Activated CD4-positive, alpha-beta T cell treated with anti-CD3 and anti-CD28 coated beads, Interleukin-2, amount 50 U/mL, for 16 hours (primary cell): ENCODE measurements at regions not wholly inside any gene's neighbourhood (a gene's known extent, or its start where the extent isn't known, plus 50 kb on each side); places are given as distances from the start of the nearest gene placed in this dataset.
A peak's percentile ranks its signal among the peaks of the same experiment; 100 is the strongest.

ENCODE experiments used
- DNase-seq: peaks from one replicate; pipeline ENCODE4 v3.0.0-alpha.2; 2020

DNA sequence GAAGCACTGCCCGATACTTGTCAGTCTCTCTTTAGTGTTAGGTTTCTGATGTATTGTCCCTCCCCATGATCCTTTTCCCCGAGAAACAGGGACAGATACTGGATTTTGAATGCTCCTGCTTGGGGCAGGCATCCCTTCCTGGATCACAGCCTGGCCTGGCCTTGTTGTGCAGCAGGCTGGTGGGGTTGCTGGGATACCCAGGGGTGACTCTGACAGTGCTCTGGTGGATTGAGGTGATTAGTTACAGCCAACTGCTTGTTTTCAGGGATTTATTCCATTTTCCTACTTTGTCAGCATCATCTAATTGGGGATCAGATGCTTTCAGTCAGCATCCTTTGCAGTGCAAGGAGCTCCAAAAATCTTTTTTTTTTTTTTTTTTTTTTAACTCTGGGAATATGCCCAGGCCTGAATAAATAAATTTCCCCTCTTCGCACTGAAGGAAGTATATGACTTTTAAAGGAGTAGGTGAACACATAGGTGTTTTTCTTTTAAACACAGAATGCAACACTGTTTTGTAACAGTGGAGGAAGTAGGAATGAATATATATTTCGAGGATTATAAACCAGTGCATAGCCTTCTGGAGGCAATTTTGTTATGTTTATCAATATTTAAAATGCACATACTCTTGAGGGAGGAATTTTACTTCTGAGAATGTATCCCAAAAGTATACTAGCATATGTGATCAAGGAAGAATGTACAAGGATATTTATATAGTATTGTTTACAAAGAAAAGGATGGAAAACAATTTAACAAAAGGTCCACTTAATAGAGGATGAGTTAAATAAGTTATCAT, 127.3 kb upstream of the ELL2 start:
- DNase-seq: no peak

DNA sequence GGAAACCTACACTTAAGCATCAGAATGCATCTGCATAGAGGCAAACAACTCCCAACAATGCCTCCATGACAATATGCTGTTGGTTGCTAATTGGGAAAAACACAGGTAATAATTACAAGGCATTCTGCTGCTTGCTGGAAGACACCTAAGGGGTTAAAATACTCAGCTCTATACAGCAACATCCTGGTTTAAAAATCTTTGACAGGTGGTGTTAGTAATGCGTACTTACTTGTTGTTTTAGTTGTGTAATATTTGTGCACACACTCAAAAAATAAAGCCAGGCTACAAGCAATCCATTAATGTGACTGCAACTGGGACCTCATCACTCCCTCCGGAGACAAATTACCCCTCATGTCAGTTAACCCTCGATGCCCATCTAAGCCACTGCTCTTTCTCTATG, 126.3 kb upstream of the ELL2 start:
- DNase-seq: no peak

DNA sequence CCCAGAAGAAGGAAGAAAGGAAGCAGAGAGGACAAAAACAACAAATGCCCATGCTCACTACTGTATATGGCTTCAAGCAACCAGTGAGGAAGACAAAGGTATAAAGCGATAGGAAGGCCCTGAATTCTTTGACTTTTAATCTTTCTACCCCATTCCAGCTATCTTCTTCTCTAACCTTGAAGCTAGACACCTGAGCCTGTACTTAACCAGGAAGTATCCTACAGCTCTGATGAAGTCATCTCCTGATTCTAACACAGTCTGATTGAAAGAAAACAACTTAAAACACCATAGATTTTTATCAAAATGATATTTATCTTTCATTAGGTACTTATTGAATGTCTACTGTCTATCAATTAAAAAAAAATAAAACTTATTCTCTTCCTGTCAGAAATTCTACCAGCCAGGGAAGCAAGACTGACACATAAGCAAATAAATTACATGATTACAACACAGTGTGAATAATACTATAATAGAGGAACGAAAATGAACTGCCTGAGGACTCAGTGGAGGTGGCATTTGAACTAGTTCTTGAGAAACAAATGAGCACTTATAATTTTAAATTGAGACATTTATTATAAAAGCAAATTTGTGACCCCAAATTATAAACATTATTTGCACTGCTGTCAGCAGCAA, 123.3 kb upstream of the ELL2 start:
- no peak for DNase-seq

DNA sequence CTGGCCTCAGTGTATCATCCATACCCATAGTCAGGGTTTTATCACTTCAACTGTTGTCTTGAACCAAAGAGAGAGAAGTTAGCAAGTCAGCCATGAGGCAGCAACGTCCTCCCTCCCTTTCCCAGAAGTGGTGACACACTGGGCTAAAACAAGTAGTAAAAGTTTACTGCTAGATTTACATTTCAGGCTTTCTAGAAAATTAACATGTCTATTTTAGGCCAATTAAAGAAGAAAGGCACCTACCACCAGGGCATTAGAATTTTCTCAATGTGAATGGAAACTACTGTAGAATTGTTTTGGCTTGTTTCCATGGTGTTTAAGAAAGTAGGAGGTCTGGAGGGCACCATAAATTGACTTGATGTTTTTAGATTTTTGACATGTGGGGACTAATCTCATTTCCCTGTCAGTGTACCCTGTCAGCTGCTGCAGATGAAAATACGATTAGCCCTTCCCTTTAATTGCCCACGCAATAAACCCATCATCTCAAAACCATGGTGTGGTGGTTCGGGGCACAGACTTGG, 121.8 kb upstream of the ELL2 start:
- DNase-seq: peak; percentile 37

DNA sequence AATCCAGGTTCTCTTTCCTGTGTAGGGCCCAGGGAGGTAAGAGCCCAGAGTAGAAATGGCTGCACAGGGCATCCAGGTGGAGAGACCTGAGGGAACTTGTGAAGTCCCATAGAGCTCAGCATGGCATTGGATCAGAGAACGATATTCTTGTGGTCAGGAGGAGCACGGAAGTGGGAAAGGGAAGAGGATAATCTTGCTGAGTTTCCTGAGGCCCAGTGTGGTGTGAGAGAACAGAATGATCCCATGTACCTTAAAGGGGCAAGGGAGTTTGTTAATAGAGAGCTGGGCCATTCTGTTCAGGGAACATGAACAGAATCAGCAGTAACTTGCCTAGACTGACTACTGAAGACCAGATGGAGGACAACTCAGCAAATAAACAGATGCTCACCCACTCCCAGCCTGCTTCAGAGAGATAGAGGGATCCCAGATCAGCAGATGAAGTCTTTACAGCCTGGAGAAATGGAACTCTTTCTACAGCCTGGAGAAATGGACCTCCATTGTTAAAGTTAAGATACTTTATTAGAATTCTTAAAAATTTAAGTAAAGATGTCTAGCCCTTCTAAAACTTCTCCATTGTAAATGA, 119.7 kb upstream of the ELL2 start:
- DNase-seq: no peak

DNA sequence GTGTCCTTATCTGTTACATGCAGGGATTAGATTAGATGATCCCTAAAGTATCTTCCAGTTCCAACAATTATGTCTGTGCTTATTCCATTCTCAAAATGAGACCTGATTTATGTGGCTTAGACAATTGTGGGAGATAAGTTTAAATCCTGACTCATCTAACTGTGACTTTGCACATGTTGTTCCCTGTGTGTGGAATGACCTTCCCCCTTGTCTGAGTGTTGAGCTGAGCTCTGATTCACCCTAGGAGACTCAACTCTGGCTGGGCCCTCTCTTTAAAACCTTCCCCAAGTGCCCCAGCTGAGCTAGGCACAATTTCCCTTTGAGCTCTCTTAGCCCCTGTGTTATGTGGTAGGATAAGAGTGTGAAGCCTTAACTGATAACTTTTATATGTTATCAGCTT, 118.9 kb upstream of the ELL2 start:
- peak; percentile 38 for DNase-seq

DNA sequence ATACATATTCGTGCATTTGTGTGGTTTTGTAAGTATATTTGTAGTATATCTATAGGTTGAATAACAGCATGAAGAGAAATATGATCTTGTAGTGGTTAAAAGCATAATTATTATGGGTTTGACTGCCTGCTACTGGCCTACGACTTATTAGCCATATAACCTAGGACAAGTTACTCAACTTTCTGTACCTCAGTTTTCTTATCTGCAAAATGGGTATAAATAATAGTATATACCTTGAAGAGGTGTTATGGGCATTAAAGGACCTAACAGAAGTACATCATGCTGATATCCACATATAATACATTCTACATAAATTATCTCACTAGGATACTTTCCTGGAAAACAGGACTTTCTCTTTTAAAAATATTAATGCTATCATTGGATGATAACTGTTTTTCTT, 118.3 kb upstream of the ELL2 start:
- no peak for DNase-seq

DNA sequence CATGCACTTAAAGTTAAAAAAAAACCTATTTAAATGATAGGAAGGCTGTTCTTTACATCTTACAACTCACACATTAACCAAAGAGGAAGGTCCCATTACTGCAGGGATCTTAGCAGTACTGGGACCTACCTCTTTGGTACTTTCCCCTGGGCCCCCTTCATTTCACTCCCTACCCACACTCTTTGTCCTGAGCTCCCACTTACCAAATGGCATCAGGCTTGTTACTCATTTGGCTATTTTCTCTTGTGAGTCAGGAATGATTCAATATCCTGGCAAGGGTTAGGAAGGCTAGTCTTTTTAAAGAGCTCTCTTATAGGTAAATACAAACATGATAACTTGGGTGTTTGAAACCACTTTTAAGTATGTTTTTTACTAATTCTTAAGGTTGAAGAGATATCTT, 117.4 kb upstream of the ELL2 start:
- DNase-seq: peak; percentile 85

DNA sequence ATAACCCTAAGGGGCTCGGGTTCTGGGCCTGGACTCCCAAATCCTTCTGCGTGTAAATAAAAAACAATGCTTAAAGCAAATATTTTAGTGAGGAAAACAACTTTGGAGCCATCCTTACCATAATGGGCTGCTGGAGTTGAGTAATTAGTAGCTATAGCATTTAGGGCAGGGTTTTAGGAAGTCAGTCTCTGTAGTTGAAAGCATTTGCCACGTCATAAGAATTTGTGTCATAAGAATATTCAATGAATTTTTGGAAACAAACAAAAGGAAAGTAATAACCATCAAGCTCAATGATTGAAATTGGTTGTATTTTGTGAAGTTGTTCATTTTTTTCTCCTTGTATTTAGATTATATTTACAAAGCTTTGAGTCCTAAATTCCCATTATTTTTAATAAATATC, 114.8 kb upstream of the ELL2 start:
- DNase-seq: no peak

DNA sequence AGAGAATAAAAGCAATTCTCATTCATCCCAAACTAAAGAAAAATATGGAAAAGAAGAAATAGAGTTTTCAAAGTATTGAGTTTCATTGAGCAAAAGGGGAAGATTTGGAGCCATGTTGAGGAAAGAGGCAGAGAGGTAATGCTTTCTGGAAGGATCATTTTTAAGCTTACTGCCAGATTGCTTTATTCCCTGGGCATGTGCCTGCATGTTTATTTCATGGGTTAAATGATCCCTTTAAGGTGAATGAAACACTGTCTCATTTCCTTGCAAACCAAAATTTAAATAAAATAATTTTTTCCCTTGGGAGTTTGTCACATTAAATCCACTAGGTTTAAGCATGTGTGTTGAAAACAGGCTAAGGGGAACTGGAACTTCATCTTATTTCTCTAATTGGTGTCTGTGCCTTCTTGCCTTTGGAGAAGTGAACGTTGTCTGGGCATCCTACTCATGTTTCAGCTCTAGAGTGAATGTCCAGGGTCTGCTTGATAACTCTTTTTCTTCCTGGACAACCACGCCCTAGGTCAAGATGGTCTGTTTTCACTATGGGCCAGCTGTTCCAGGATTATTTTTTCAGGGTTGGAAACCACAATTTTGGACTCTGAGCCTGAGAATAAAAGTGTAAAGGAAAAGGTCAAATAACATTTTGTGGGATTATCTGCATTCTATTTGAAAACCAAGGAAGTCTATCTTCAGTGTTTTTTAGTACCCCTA, 114.1 kb upstream of the ELL2 start:
- no peak for DNase-seq

DNA sequence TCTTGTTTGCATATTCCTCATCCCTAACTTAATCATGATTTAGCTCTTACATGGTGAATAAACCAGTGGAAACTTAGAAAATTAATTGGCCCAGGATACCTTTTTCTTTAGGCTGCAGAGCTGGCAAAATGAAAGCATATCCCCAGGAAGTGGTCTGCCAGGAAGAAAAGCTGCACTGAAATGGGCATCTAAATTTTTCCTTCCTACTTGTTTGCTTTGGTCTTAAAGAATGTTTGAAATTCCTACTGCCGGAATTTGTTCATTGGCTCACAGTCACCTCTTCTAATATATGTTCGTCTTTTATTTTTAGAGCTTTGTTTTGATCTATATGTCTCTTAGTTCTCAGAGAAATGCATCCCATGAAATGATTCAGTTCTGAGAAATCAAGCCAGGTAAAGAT, 113.2 kb upstream of the ELL2 start:
- no peak for DNase-seq

DNA sequence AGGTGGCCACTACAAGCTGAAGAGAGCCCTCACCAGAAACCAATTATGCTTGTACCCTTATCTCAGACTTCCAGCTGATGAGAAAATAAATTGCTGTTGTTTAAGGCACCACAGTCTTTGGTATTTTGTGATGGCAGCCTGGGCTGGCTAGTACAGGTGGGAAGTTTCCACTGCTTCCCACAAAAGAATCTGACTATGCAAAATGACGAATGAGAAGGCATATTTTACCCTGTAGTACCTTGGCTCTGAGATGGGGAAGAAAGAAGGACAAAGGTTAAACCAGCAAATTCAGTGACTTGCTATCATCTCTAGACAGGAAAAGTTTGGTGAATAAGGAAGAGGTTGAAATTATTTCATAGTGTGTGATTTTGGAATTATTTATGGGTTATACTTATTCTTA, 112.8 kb upstream of the ELL2 start:
- DNase-seq: no peak

DNA sequence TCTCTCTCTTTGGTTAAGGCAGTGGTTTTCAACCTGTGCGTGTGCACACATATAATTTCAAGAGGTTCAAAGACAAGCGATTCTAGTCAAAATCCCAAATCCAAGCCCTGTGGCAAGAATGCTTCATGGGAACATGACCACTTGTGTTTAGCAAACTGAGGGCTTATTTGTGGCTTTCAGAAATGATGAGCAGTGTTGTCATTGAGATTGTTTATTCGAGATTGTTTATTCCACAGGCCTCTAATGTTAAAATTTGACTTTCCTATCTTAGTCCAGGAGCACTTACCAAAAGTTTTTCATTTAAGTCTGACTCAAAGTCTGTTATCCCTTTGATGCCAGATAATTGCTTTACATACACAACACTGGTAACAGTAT, 111.1 kb upstream of the ELL2 start:
- DNase-seq: no peak

DNA sequence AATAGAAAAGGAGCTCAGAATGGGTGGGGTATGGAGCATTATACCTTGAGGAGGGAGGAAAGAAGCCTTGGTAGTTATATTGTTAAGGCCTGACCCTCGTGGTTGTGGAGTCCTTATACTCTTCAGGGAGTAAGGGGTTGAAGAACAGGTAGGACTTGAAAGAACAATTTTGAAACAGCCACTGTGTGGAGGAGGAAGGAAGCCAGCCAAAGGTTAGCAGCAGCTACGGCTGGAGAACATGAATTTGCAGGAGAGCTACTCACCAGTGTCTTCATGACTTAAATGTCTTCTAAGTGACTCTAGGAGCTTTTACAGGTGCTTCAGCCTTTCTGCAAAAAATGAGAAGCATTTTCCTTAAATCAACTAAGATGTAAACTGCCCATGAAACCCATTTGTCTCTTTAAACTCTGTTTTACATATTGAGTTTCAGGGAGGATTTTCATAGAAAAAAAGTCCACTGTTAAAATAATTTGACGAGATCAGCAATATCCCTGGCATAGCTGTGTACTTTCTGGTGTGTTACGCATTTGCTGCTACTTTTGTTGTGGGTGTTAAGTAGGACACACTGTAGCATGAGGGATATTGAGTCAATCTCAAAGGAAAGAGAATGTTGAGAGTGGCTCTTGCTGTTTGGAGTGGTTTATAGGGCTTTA, 110.6 kb upstream of the ELL2 start:
- no peak for DNase-seq

DNA sequence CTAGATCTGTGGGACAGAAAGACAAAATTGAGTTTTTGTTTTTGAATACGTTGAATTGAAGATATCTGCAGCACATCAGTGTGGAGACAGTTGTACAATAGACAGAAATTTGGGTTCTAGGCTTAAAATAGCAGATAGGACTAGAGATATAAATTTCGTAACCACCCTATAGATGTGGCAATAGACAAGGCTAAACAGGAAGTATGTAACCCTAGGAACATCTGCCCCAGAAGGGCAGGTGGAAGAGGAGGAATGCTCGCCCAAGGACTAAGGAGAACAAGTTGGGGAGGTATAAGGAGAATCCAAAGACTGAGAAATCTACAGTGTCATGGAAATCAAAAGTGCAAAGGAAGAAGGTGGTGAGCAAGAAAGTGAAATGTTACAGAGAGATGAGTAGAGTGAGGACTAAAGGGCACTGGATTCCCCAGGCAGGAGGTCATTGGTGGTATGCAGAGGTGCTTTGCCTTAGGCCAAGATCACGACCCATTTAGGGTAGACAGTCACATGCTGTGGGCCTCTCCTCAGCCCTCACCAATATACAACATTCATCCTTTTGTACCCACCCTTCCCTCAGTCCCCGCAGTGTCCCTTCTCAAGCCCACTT, 109.1 kb upstream of the ELL2 start:
- no peak for DNase-seq

DNA sequence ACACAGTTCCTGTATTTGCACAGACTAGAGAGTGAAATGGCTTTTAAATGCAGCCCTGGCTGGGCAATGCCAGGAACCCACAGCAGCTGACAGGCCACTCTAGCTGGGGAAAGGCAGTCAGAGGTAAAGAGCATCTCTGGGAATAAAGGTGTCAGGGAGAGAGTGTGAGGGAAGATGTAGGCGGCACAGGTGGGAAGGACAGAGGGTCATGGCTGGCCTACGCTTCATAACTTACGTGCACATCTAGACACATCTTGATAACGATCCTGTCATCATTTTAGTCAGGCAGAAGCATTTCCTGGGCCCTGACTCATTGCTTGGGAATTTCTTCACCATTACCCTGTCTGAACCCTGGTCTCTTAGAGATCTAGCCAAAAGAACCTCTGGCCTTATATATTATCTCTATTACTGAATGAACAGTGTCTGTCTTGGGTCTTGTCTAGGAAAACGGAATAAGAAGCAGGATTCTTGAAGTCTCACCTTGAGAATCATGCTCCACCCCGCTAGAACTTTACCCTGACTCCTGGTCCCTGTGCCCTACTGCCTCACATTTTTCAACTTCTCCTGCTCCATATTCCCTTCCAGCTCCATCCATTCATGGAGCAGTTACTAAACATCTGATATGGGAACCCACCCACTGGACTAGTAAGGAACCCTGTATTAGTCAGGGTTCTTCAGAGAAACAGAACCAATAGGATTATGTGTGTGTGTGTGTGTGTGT, 106.4 kb upstream of the ELL2 start:
- peak; percentile 64 for DNase-seq

DNA sequence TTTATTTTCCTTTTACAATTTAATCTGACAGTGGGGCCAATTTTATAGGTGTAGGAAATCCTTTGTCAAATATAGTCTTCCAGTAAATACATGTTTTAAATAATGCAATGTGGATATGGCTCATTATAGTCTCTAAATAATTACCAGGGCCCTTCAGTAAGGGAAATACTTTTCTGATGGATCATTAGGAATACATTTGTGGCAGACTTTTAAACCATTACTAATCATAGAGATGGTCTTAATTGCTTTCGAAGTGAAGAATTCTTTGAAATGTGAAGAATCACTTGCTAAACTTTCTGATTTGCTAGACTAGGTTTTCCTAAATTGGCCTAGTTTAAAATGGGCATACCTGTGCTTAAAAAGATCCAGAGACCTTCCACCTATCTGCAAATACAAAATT, 105.6 kb upstream of the ELL2 start:
- DNase-seq: no peak

DNA sequence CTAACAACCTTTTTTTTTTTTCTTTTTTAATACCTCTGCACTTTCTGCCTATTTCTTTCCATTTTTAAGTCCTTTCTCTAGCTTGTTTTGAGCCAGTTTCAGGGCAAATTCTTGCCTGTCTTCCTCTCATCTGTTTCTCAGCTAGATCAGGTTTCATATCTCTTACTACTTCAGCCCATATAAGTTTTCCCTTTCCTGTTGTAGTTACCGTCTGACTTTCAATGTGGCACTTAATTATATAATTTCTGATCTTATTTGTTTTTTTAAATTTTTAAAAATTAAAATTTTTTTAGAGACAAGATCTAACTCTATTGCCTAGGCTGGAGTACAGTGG, 104.7 kb upstream of the ELL2 start:
- DNase-seq: peak; percentile 24

DNA sequence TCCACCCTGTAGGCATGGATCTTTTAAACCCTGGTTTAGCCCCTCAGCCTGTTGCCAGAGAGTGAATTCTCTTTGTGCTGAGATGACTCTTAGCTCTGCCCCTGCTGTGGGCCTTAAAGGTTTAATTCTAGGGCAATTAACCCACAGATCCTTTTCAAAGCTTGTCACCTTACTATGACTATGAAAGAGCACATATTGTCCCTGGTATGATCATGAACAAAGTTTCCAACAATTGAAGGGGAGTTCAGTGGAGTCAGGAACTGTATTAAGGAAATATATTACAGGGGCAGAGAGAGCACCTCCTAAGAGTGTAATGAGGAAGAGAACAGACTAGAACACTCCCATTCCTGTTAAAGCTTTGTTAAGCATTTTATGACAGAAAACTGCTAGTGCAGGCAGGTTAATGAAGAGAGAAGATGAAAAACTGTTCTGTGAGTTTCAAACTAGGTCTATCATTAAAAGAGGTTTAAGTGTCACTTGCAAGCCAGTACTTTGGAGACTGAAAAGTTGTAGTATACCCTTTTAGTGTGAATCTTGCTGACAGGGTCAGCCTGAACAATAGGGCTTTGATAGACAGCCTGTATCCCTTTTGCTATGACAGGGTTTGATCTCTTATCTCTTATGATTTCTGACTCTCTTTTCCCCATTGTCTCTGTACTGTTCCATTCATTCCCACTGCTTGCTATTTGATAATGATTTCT, 104.2 kb upstream of the ELL2 start:
- peak; percentile 54 for DNase-seq

DNA sequence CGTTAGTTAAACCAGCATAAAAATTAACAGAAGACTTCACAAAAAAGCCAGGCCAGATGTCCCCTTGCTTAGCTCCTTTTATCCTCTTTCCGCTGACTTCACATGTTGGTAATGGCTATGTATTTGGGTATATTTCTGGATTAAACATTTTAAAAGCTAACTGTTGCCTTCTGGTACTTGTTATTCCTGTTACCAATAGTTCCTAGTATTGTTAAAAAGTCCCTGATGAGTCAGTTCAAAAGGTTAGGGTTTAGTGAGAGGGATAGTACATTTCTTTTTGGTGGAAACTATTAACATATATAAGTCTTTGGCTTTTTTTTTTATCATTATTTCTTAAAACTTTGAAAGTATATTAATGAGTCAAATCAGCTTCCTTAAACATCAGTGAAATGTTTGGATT, 103.2 kb upstream of the ELL2 start:
- DNase-seq: peak; percentile 59

DNA sequence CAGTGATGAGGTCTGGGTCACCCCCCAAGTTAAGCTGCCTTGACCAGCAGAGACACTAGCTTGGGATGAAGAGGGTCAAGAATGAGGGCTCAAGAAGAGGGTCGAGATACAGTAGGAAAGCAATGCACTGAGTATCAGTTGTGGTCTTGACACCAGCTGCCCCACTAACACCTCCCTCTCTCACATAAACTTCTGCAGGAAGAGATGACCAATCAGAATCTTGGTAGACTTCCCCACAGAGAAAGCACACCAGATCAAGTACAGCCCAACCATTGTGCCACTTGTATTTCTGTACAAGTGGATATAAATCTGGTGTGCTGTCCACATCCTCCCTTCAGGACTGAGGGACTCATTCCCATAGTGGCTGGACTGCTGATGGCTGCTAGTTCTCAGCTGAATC, 101.2 kb upstream of the ELL2 start:
- no peak for DNase-seq

DNA sequence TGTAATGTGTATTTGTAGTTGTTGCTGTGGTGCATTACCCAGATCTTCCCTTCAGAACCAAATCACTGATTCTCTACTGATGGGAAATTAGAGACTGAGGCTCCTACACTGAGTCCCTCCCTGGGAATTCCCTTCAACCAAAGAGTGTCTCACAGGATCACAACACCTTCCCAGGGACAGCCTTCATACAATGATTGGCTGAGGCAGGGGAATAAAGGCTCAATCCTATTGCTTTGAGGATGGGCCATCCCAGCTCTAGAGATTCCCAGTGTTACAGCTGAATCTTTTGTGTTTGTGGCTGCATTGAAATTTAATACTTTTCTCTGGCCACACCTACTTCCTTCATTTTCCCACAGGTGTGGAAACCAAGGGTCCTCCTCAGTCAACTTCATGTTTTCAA, 96.4 kb upstream of the ELL2 start:
- DNase-seq: no peak
